Spleen (tissue), 11 donors: ENCODE measurements at regions not wholly inside any gene's neighbourhood (a gene's known extent, or its start where the extent isn't known, plus 50 kb on each side); places are given as distances from the start of the nearest gene placed in this dataset.

Source experiments
- DNase-seq: peaks from one replicate; pipeline ENCODE4 v3.0.0-alpha.2; 2020
- H3K27ac ChIP-seq, 8 donors: fragments of 200-600 bp; sonication (generic) in 7 of 8; 1 replicate in 4 of 8; 2 replicates in 4 of 8; pipeline versions ENCODE4 v1.5.0 to v1.8.0; 2016 to 2021; ENCODE audit warnings: inconsistent platforms in 4 of 8, mild to moderate bottlenecking in 4 of 8, moderate library complexity in 1 of 8
- H3K27me3 ChIP-seq, 7 donors: fragments of 200-600 bp; sonication (generic) in 6 of 7; replicated peaks in 1 of 7; 1 replicate in 4 of 7; 2 replicates in 3 of 7; pipeline versions ENCODE4 v1.5.0 to v1.8.0; 2016 to 2021; ENCODE audit warnings: inconsistent platforms in 3 of 7, mild to moderate bottlenecking in 1 of 7
- H3K36me3 ChIP-seq, 6 donors: fragments of 200-600 bp; sonication (generic) in 5 of 6; 1 replicate in 4 of 6; 2 replicates in 2 of 6; pipeline versions ENCODE4 v1.5.0 to v1.8.0; 2016 to 2021; ENCODE audit warnings: inconsistent platforms in 2 of 6
- H3K4me1 ChIP-seq, 6 donors: fragments of 200-600 bp; sonication (generic) in 5 of 6; 1 replicate in 3 of 6; 2 replicates in 3 of 6; pipeline versions ENCODE4 v1.5.0 to v1.8.0; 2016 to 2021; ENCODE audit warnings: inconsistent platforms in 3 of 6
- H3K4me3 ChIP-seq, 8 donors: fragments of 200-600 bp; sonication (generic) in 7 of 8; 1 replicate in 4 of 8; 2 replicates in 4 of 8; pipeline versions ENCODE4 v1.5.0 to v1.8.0; 2016 to 2021; ENCODE audit warnings: inconsistent platforms in 4 of 8, mild to moderate bottlenecking in 4 of 8, moderate library complexity in 2 of 8
- H3K9me3 ChIP-seq, 8 donors: fragments of 200-600 bp; sonication (generic) in 7 of 8; 1 replicate in 4 of 8; 2 replicates in 4 of 8; pipeline versions ENCODE4 v1.5.0 to v1.8.0; 2016 to 2021; ENCODE audit warnings: inconsistent platforms in 4 of 8
- CTCF ChIP-seq, 11 experiments: fragments of 200-600 bp in 7 of 11; fragments of 450-650 bp in 4 of 11; sonication (generic) in 4 of 11; IDR thresholded peaks in 8 of 11; conservative IDR thresholded peaks in 3 of 11; 1 replicate in 7 of 11; 2 replicates in 4 of 11; pipeline versions ENCODE4 v1.4.0 to v1.8.0; 2016 to 2021; ENCODE audit warnings: antibody characterized with exemption in 11 of 11, inconsistent platforms in 4 of 11, mild to moderate bottlenecking in 1 of 11
- POLR2A ChIP-seq, 3 donors: fragments of 450-650 bp; IDR thresholded peaks; one replicate each; pipeline ENCODE4 v1.5.1; 2017; ENCODE audit warnings: antibody characterized with exemption in 3 of 3, mild to moderate bottlenecking in 1 of 3
- POLR2AphosphoS5 ChIP-seq, 3 donors: sonication (generic); formaldehyde crosslinking; IDR thresholded peaks; one replicate each; pipeline ENCODE4 v1.5.1; 2017; ENCODE audit warnings: antibody characterized with exemption in 3 of 3
- whole genome bisulfite sequencing, 5 donors: extraction: QIAGEN DNeasy Blood & Tissue Kit in 3 of 5; methylation state at CpG; one replicate each; pipeline versions ENCODE4 v1.1.5 to v1.1.7; 2013 to 2018; 5-methylcytosine and 5-hydroxymethylcytosine counted together
- intact Hi-C: fragments of 100-400 bp; cut with DNase I; formaldehyde crosslinking; loops from one replicate; pipeline ENCODE4 v1.15.0; 2023; ENCODE audit warnings: low total_unique reads
- donor health status: healthy with polysubstance abuse.
- donor health status: DM: no; HTN: no; CAD: no; lungs with moderate emphysema.
- donor health status: DM: no; HTN: no; CAD: no.
- donor health status: Bipolar disorder and iron deficiency.
- donor health status: healthy.
- donor health status: DM: no; HTN: no; CAD: no.
- donor health status: DM: yes; HTN: yes; CAD: no.

GRCh38 chr4:135941671-135942070 is 1590.6 kb downstream of the PCDH18 start:
- no peak overlapping the region for H3K27ac ChIP-seq
- intact Hi-C loops = no loop called here
- no peaks in the 10 kb centered on the region for H3K27me3 ChIP-seq
- DNase-seq = no peak
- TF ChIP-seq CTCF (IDR thresholded peaks at IDR 0.05 in 8 of 11, conservative IDR thresholded peaks at IDR 0.05 in 3 of 11) (no peak), POLR2AphosphoS5 (IDR thresholded peaks at IDR 0.05) (no peak)
- H3K4me1 ChIP-seq = no peaks in the 10 kb centered on the region
- H3K9me3 ChIP-seq = no peaks in the 10 kb centered on the region
- no peaks in the 10 kb centered on the region for H3K36me3 ChIP-seq
- no peak overlapping the region for H3K4me3 ChIP-seq
- 80 to 89% (median 83%) methylated on average over 2 of the region's 2 CpGs for WGBS, 5 donors

- no peak overlapping the region for H3K4me3 ChIP-seq
- no peaks in the 10 kb centered on the region for H3K27me3 ChIP-seq
- peaks cover 0 to 15% (median 0%) of the 10 kb centered on the region in 8 donors for H3K9me3 ChIP-seq
- DNase-seq = no peak
- 67 to 92% (median 79%) methylated on average over 1 of the region's 1 CpG for WGBS, 5 donors
- TF ChIP-seq POLR2AphosphoS5 (IDR thresholded peaks at IDR 0.05) (no peak), CTCF (IDR thresholded peaks at IDR 0.05 in 8 of 11, conservative IDR thresholded peaks at IDR 0.05 in 3 of 11) (no peak), POLR2A (IDR thresholded peaks at IDR 0.05) (no peak)
- intact Hi-C loops = no loop called here
- H3K27ac ChIP-seq = no peak overlapping the region
- H3K4me1 ChIP-seq = no peaks in the 10 kb centered on the region
- no peaks in the 10 kb centered on the region for H3K36me3 ChIP-seq
These were observed 1598.3 kb downstream of the PCDH18 start for GRCh38 chr4:135934026-135934425.

GRCh38 chr4:135927651-135928050 is 1604.6 kb downstream of the PCDH18 start:
- intact Hi-C loops = no loop called here

GRCh38 chr4:135921081-135921480 is 1611.2 kb downstream of the PCDH18 start:
- no peak for DNase-seq

More at GRCh38 chr4:135927651-135928050, 1604.6 kb downstream of the PCDH18 start:
- H3K4me1 ChIP-seq = no peaks in the 10 kb centered on the region
- no peaks in the 10 kb centered on the region for H3K36me3 ChIP-seq
- H3K27me3 ChIP-seq = no peaks in the 10 kb centered on the region
- no peak for DNase-seq
- no peak for TF ChIP-seq POLR2AphosphoS5 (IDR thresholded peaks at IDR 0.05)
- TF ChIP-seq CTCF (IDR thresholded peaks at IDR 0.05 in 8 of 11, conservative IDR thresholded peaks at IDR 0.05 in 3 of 11) = no peak
- no peak for TF ChIP-seq POLR2A (IDR thresholded peaks at IDR 0.05)
- peaks cover 0 to 15% (median 0%) of the 10 kb centered on the region in 8 donors for H3K9me3 ChIP-seq
- H3K27ac ChIP-seq = no peak overlapping the region
- H3K4me3 ChIP-seq = no peak overlapping the region

More at GRCh38 chr4:135921081-135921480, 1611.2 kb downstream of the PCDH18 start:
- Histone ChIP-seq H3K36me3 (no peaks in the 10 kb centered on the region), H3K27me3 (no peaks in the 10 kb centered on the region), H3K27ac (no peak overlapping the region), H3K4me1 (no peaks in the 10 kb centered on the region), H3K9me3 (no peaks in the 10 kb centered on the region), H3K4me3 (no peak overlapping the region)
- TF ChIP-seq POLR2A (IDR thresholded peaks at IDR 0.05) = no peak
- TF ChIP-seq CTCF (IDR thresholded peaks at IDR 0.05 in 8 of 11, conservative IDR thresholded peaks at IDR 0.05 in 3 of 11) = no peak
- no peak for TF ChIP-seq POLR2AphosphoS5 (IDR thresholded peaks at IDR 0.05)
- intact Hi-C loops = no loop called here
